H1 (cell line): ENCODE measurements at regions not wholly inside any gene's neighbourhood (a gene's known extent, or its start where the extent isn't known, plus 50 kb on each side); places are given as distances from the start of the nearest gene placed in this dataset.

Experiments
- CTCF ChIA-PET: fragments of 300-600 bp; sonication (Branson Sonifier 250); formaldehyde crosslinking; loops from one replicate; lab custom pipeline; 2021; ENCODE audit not compliant: partially characterized antibody; lab: Charles Lee
- POLR2A ChIA-PET: fragments of 300-600 bp; sonication (Branson Sonifier 250); formaldehyde crosslinking; loops from one replicate; lab custom pipeline; 2021; ENCODE audit warnings: inconsistent platforms; ENCODE audit not compliant: partially characterized antibody; lab: Charles Lee
- DNase-seq, 2 experiments: peaks; one replicate each; pipeline versions ENCODE4 v3.0.0 to v3.0.0-alpha.2; 2010 to 2022; ENCODE audit warnings: low spot score in 2 of 2, low read depth in 1 of 2, mixed read lengths in 1 of 2
- FAIRE-seq: peaks from 2 replicates; lab custom pipeline; 2011; peaks lifted over from hg19 to GRCh38; lab: Jason Lieb, UNC
- H2AFZ ChIP-seq: 2 replicates; pipeline ENCODE4 v1.8.1; 2012; ENCODE audit warnings: low read length, inconsistent platforms
- H2AK5ac ChIP-seq: 2 replicates; pipeline ENCODE4 v1.6.1; 2013; ENCODE audit warnings: low read depth, low read length
- H2BK120ac ChIP-seq: replicated peaks from 2 replicates; pipeline ENCODE3; 2013; ENCODE audit warnings: low read depth, low read length, inconsistent platforms
- H2BK12ac ChIP-seq: 2 replicates; pipeline ENCODE4 v1.6.1; 2013; ENCODE audit warnings: low read depth, low read length
- H2BK15ac ChIP-seq: 2 replicates; pipeline ENCODE4 v1.6.1; 2013; ENCODE audit warnings: low read length
- H2BK20ac ChIP-seq: 2 replicates; pipeline ENCODE4 v1.6.1; 2013; ENCODE audit warnings: low read length
- H2BK5ac ChIP-seq: 2 replicates; pipeline ENCODE4 v1.6.1; 2013; ENCODE audit warnings: low read depth, low read length
- H3K14ac ChIP-seq: 2 replicates; pipeline ENCODE4 v1.6.1; 2013; ENCODE audit warnings: inconsistent platforms; ENCODE audit not compliant: insufficient read length
- H3K18ac ChIP-seq: 2 replicates; pipeline ENCODE4 v1.6.1; 2013; ENCODE audit warnings: low read length; ENCODE audit errors: extremely low read depth
- H3K23ac ChIP-seq: 2 replicates; pipeline ENCODE4 v1.6.1; 2013; ENCODE audit warnings: inconsistent platforms; ENCODE audit not compliant: insufficient read length
- H3K23me2 ChIP-seq: 2 replicates; pipeline ENCODE4 v1.6.1; 2013; ENCODE audit warnings: low read depth, low read length
- H3K27ac ChIP-seq: 2 replicates; pipeline ENCODE4 v1.6.1; 2011; ENCODE audit warnings: low read depth, low read length, inconsistent platforms
- H3K27me3 ChIP-seq, 4 experiments: replicated peaks in 1 of 4; 1 replicate in 1 of 4; 2 replicates in 3 of 4; pipeline versions ENCODE4 v1.6.1 to v1.8.1; 2011 to 2013; ENCODE audit warnings: low read length in 3 of 4, mild to moderate bottlenecking in 3 of 4, inconsistent platforms in 2 of 4, mixed read lengths in 2 of 4, moderate library complexity in 1 of 4; ENCODE audit not compliant: control insufficient read depth in 3 of 4, insufficient read depth in 3 of 4; ENCODE audit errors: extremely low read depth in 1 of 4
- H3K36me3 ChIP-seq, 4 experiments: 2 replicates each; pipeline versions ENCODE4 v1.6.1 to v1.8.1; 2011 to 2013; ENCODE audit warnings: mild to moderate bottlenecking in 4 of 4, low read length in 3 of 4, moderate library complexity in 2 of 4, control low read depth in 1 of 4, inconsistent platforms in 1 of 4; ENCODE audit not compliant: insufficient read depth in 4 of 4, control insufficient read depth in 2 of 4
- H3K4ac ChIP-seq: replicated peaks from 2 replicates; pipeline ENCODE3; 2013; ENCODE audit warnings: low read length, low read depth, mixed read lengths, inconsistent platforms; ENCODE audit not compliant: insufficient read length
- H3K4me1 ChIP-seq, 4 experiments: replicated peaks in 1 of 4; 1 replicate in 1 of 4; 2 replicates in 3 of 4; pipeline versions ENCODE4 v1.6.1 to v1.8.1; 2011 to 2013; ENCODE audit warnings: low read length in 3 of 4, inconsistent platforms in 2 of 4, mixed read lengths in 1 of 4; ENCODE audit not compliant: insufficient read depth in 4 of 4, control insufficient read depth in 3 of 4
- H3K4me2 ChIP-seq, 2 experiments: 2 replicates each; pipeline versions ENCODE4 v1.6.1 to v1.8.1; 2011 to 2013; ENCODE audit warnings: low read depth in 2 of 2, low read length in 2 of 2, control low read depth in 1 of 2, inconsistent platforms in 1 of 2, mild to moderate bottlenecking in 1 of 2; ENCODE audit not compliant: insufficient read depth in 1 of 2
- H3K4me3 ChIP-seq, 4 experiments: fragments of 200-600, 300-600 bp in 1 of 4; sonication (generic), shearing (Covaris generic), sonication (Bioruptor Twin) in 1 of 4; 2 replicates each; pipeline versions ENCODE4 v1.5.1 to v1.8.1; 2011 to 2016; ENCODE audit warnings: low read length in 4 of 4, low read depth in 3 of 4, control low read depth in 2 of 4, inconsistent platforms in 2 of 4, mild to moderate bottlenecking in 2 of 4, mixed read lengths in 1 of 4, moderate library complexity in 1 of 4; ENCODE audit not compliant: insufficient read depth in 2 of 4; ENCODE audit errors: extremely low read depth in 1 of 4
- H3K56ac ChIP-seq: replicated peaks from 2 replicates; pipeline ENCODE3; 2013; ENCODE audit warnings: low read depth, mild to moderate bottlenecking, mixed read lengths, low read length, inconsistent platforms; ENCODE audit not compliant: insufficient read length
- H3K79me1 ChIP-seq: 2 replicates; pipeline ENCODE4 v1.6.1; 2013; ENCODE audit warnings: low read depth, low read length, control low read depth
- H3K79me2 ChIP-seq, 2 experiments: 2 replicates each; pipeline versions ENCODE4 v1.6.1 to v1.8.1; 2012 to 2013; ENCODE audit warnings: low read length in 2 of 2, mild to moderate bottlenecking in 2 of 2, inconsistent platforms in 1 of 2; ENCODE audit not compliant: insufficient read depth in 2 of 2, control insufficient read depth in 1 of 2
- H3K9ac ChIP-seq, 4 experiments: replicated peaks in 1 of 4; 1 replicate in 1 of 4; 2 replicates in 3 of 4; pipeline versions ENCODE4 v1.6.1 to v1.8.1; 2011 to 2013; ENCODE audit warnings: low read depth in 3 of 4, low read length in 3 of 4, control low read depth in 2 of 4, mild to moderate bottlenecking in 2 of 4, moderate library complexity in 2 of 4, inconsistent platforms in 1 of 4; ENCODE audit errors: extremely low read depth in 1 of 4
- H3K9me3 ChIP-seq, 2 experiments: 2 replicates each; pipeline versions ENCODE4 v1.6.1 to v1.8.1; 2012 to 2013; ENCODE audit warnings: mild to moderate bottlenecking in 2 of 2, moderate library complexity in 2 of 2, control low read depth in 1 of 2, inconsistent platforms in 1 of 2, low read depth in 1 of 2, low read length in 1 of 2, mixed read lengths in 1 of 2; ENCODE audit not compliant: insufficient read depth in 2 of 2
- H4K20me1 ChIP-seq, 2 experiments: replicated peaks in 1 of 2; 2 replicates each; pipeline versions ENCODE3 to v1.8.1; 2011 to 2013; ENCODE audit warnings: inconsistent platforms in 2 of 2, low read length in 2 of 2, mild to moderate bottlenecking in 1 of 2; ENCODE audit not compliant: insufficient read depth in 2 of 2, control insufficient read depth in 1 of 2
- H4K5ac ChIP-seq: 2 replicates; pipeline ENCODE4 v1.6.1; 2013; ENCODE audit warnings: low read length, low read depth, mixed read lengths, inconsistent platforms; ENCODE audit not compliant: insufficient read length
- H4K8ac ChIP-seq: 2 replicates; pipeline ENCODE4 v1.8.0; 2013; ENCODE audit warnings: mild to moderate bottlenecking, moderate library complexity, low read length, inconsistent platforms; ENCODE audit not compliant: insufficient read depth; ENCODE audit errors: extremely low read depth
- H4K91ac ChIP-seq: replicated peaks from 2 replicates; pipeline ENCODE3; 2013; ENCODE audit warnings: low read length, mixed read lengths, inconsistent platforms; ENCODE audit not compliant: insufficient read length
- ASH2L ChIP-seq: fragments of 200-600, 300-600 bp; sonication (generic); IDR thresholded peaks from one replicate; pipeline ENCODE4 v1.7.1; 2017; ENCODE audit warnings: low read length
- CREB1 ChIP-seq: IDR thresholded peaks from 2 replicates; pipeline ENCODE4 v1.6.1; 2012; ENCODE audit warnings: inconsistent platforms
- FOSL1 ChIP-seq: IDR thresholded peaks from 2 replicates; pipeline ENCODE4 v1.6.1; 2011; ENCODE audit warnings: mild to moderate bottlenecking, low read depth, low read length, moderate library complexity; ENCODE audit not compliant: insufficient read depth
- NANOG ChIP-seq: IDR thresholded peaks from 2 replicates; pipeline ENCODE4 v1.6.1; 2011; ENCODE audit warnings: low read length, low read depth, mild to moderate bottlenecking, inconsistent platforms; ENCODE audit not compliant: insufficient read depth, poor library complexity, severe bottlenecking
- NRF1 ChIP-seq: IDR thresholded peaks from 2 replicates; pipeline ENCODE4 v1.6.1; 2011; ENCODE audit warnings: mild to moderate bottlenecking, low read depth, low read length, improper control_type of control experiment
- POLR2A ChIP-seq, 2 experiments: IDR thresholded peaks; 1 replicate in 1 of 2; 2 replicates in 1 of 2; pipeline ENCODE4 v1.6.1; 2011; ENCODE audit warnings: low read depth in 2 of 2, low read length in 2 of 2, mild to moderate bottlenecking in 2 of 2; ENCODE audit errors: control extremely low read depth in 1 of 2
- WGBS, 2 experiments: shearing (Covaris generic) in 1 of 2; methylation state at CpG; one replicate each; pipeline versions ENCODE4 v1.1.6 to v1.1.7; 2013 to 2015; ENCODE audit warnings: low lambda C conversion rate in 2 of 2, mixed read lengths in 2 of 2, inconsistent platforms in 1 of 2, low coverage in 1 of 2, missing lambda C conversion rate in 1 of 2; ENCODE audit not compliant: insufficient replicate concordance in 2 of 2, insufficient coverage in 1 of 2, insufficient read length in 1 of 2; ENCODE audit errors: extremely low coverage in 1 of 2, missing lambda C conversion rate in 1 of 2; 5-methylcytosine and 5-hydroxymethylcytosine counted together
- TF ChIP-seq, protein P1 (sequence below): IDR thresholded peaks from 2 replicates; pipeline ENCODE4 v1.6.1; 2012; ENCODE audit warnings: inconsistent platforms

DNA sequence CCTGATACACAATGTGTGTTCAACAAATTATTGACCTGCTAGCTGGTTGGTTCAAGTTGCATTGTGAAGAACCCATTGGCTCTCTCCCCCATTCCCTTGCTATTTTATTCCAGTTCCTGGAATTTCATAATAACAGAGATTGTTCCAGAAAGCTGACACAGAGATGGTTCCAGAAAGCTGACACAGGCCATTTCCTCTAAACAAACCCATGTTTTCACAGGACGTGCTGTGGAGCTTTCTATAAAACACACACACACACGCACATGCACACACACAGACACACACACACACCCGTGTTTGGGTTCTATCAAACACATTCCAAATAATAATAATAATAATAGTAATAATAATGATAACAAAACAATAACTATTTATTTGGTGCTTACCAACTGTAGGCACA, 259.1 kb downstream of the CLIC5 start:
- Histone ChIP-seq H3K23ac (no peak overlapping the region), H3K9ac (no peak overlapping the region), H2BK12ac (no peak overlapping the region), H2BK120ac (no peak overlapping the region), H3K56ac (no peak overlapping the region), H2AFZ (no peak overlapping the region), H3K27me3 (no peaks in the 10 kb centered on the region), H3K18ac (no peak overlapping the region), H3K4me2 (no peak overlapping the region), H3K79me1 (no peaks in the 10 kb centered on the region), H3K4ac (no peak overlapping the region), H3K36me3 (no peaks in the 10 kb centered on the region), H4K20me1 (no peaks in the 10 kb centered on the region), H3K27ac (no peak overlapping the region), H3K14ac (no peak overlapping the region), H3K23me2 (no peaks in the 10 kb centered on the region), H2BK15ac (no peak overlapping the region), H3K4me3 (no peak overlapping the region), H3K4me1 (0 out of 7 replicates have a peak, but pooled peaks cover 0 to 2% (median 0%) of the 10 kb centered on the region in 4 experiments), H3K9me3 (no peaks in the 10 kb centered on the region), H2BK5ac (no peak overlapping the region), H2BK20ac (no peak overlapping the region), H4K8ac (no peak overlapping the region), H2AK5ac (no peak overlapping the region), H3K79me2 (no peaks in the 10 kb centered on the region), H4K5ac (no peak overlapping the region), H4K91ac (no peak overlapping the region)
- 90% methylated on average over 3 of the region's 3 CpGs; no CpG with 5 or more reads in 1 of the 2 experiments for WGBS, 2 experiments
- POLR2A ChIA-PET: no interaction called here
- FAIRE-seq: no peak
- TF ChIP-seq NRF1 (no peak), POLR2A (IDR thresholded peaks at IDR 0.05; ENCODE audit: control extremely low read depth in 1 of 2, low read depth in 2 of 2, low read length in 2 of 2) (no peak), ASH2L (no peak), CREB1 (no peak), NANOG (no peak), FOSL1 (no peak)
- TF ChIP-seq, protein P1, sequence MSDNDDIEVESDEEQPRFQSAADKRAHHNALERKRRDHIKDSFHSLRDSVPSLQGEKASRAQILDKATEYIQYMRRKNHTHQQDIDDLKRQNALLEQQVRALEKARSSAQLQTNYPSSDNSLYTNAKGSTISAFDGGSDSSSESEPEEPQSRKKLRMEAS: no peak
- DNase-seq: no peak
- CTCF ChIA-PET: no interaction called here
